ENCODE measurements at regions not wholly inside any gene's neighbourhood (a gene's known extent, or its start where the extent isn't known, plus 50 kb on each side); places are given as distances from the start of the nearest gene placed in this dataset.

DNA sequence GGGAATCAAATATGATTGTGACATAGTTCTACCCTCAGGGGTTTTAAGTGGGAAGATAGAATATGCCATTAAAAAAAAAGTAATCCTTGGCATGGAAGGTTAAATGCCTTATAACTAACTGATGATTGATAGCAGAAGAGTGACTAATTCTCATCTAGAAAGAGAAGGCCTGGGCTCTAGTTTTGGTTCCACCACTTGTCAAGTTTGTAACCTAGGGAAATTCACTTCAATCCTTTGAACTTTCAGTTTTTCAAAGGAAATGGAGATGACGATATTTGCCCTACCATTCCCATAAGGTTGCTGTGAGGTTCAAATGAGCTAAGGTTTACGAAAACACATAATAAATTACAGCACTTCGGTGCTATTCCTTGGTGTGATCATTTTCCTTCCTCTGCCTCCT is 88.5 kb downstream of the GPR88 start:
- TF ChIP-seq CTCF (IDR thresholded peaks at IDR 0.05) (no peak), POLR2A (IDR thresholded peaks at IDR 0.05) (no peak)

Data from heart left ventricle (tissue), 13 donors.